SU-DHL-6 (cell line): ENCODE measurements at regions not wholly inside any gene's neighbourhood (a gene's known extent, or its start where the extent isn't known, plus 50 kb on each side); places are given as distances from the start of the nearest gene placed in this dataset.

Experiments
- H2AFZ ChIP-seq: fragments of 200-600 bp; sonication (generic); 2 replicates; pipeline ENCODE4 v1.6.1; 2014; ENCODE audit warnings: low read depth, mild to moderate bottlenecking, moderate library complexity, mixed read lengths, antibody characterized with exemption, low read length; ENCODE audit not compliant: severe bottlenecking
- H3F3A ChIP-seq: fragments of 200-600 bp; shearing (Covaris generic); 2 replicates; pipeline ENCODE4 v1.6.0; 2016; ENCODE audit warnings: antibody characterized with exemption, mild to moderate bottlenecking; ENCODE audit not compliant: insufficient read depth
- H3K27ac ChIP-seq: fragments of 200-600 bp; sonication (generic); 2 replicates; pipeline ENCODE4 v1.5.1; 2016; ENCODE audit warnings: low read depth, mild to moderate bottlenecking, low read length, moderate library complexity, mixed read lengths
- H3K27me3 ChIP-seq: fragments of 200-600 bp; sonication (generic), shearing (Covaris generic); 2 replicates; pipeline ENCODE4 v1.6.0; 2014; ENCODE audit warnings: mild to moderate bottlenecking, low read length
- H3K36me3 ChIP-seq: fragments of 200-600 bp; sonication (generic); 2 replicates; pipeline ENCODE4 v1.6.1; 2014; ENCODE audit warnings: mild to moderate bottlenecking, low read length, mixed read lengths
- H3K4me2 ChIP-seq: fragments of 300-600, 200-600 bp; shearing (Covaris generic), sonication (generic); 2 replicates; pipeline ENCODE4 v1.6.0; 2014; ENCODE audit warnings: low read length, low read depth, mild to moderate bottlenecking; ENCODE audit not compliant: poor library complexity, severe bottlenecking
- H3K4me3 ChIP-seq: fragments of 200-600 bp; sonication (generic); 2 replicates; pipeline ENCODE4 v1.5.1; 2014; ENCODE audit warnings: antibody characterized with exemption, low read length, mild to moderate bottlenecking, mixed read lengths; ENCODE audit not compliant: insufficient read depth, poor library complexity, severe bottlenecking
- H3K79me2 ChIP-seq: fragments of 200-600 bp; sonication (generic); 2 replicates; pipeline ENCODE4 v1.6.1; 2014; ENCODE audit warnings: mild to moderate bottlenecking, low read length, moderate library complexity; ENCODE audit not compliant: insufficient read depth
- H3K9ac ChIP-seq: fragments of 200-600 bp; sonication (generic); 2 replicates; pipeline ENCODE4 v1.7.0; 2014; ENCODE audit warnings: mild to moderate bottlenecking, low read length
- H3K9me2 ChIP-seq: fragments of 200-600 bp; sonication (generic); replicated peaks from 2 replicates; pipeline ENCODE4 v1.6.1; 2014; ENCODE audit warnings: low read length; ENCODE audit not compliant: insufficient read depth
- H3K9me3 ChIP-seq: fragments of 200-600 bp; sonication (generic); 2 replicates; pipeline ENCODE4 v1.6.1; 2014; ENCODE audit warnings: low read length, mixed read lengths; ENCODE audit not compliant: insufficient read depth
- H4K20me1 ChIP-seq: fragments of 200-600 bp; sonication (generic); 2 replicates; pipeline ENCODE4 v1.6.1; 2014; ENCODE audit warnings: low read depth, mild to moderate bottlenecking, antibody characterized with exemption, low read length, moderate library complexity, mixed read lengths
- CTCF ChIP-seq: fragments of 200-600 bp; sonication (generic); IDR thresholded peaks from one replicate; pipeline ENCODE4 v1.5.1; 2017; ENCODE audit warnings: antibody characterized with exemption, mild to moderate bottlenecking, low read length, moderate library complexity; ENCODE audit not compliant: insufficient read depth, poor library complexity, severe bottlenecking
- EZH2phosphoT487 ChIP-seq: fragments of 200-600 bp; sonication (generic), shearing (Covaris generic); conservative IDR thresholded peaks from 2 replicates; pipeline ENCODE4 v1.6.1; 2018; ENCODE audit warnings: mild to moderate bottlenecking, antibody characterized with exemption, low read length, moderate library complexity, mixed read lengths

GRCh38 chrX:145673841-145674240 is 143.8 kb upstream of the SLITRK2 start:
- H3K27me3 ChIP-seq = no peaks in the 10 kb centered on the region

GRCh38 chrX:145677109-145677817 is 140.4 kb upstream of the SLITRK2 start:
- H3K79me2 ChIP-seq = no peaks in the 10 kb centered on the region
- no peak overlapping the region for H3K4me2 ChIP-seq
- H3K9ac ChIP-seq = no peak overlapping the region
- H3K27ac ChIP-seq = no peak overlapping the region
- H3K36me3 ChIP-seq = no peaks in the 10 kb centered on the region
- no peaks in the 10 kb centered on the region for H3K27me3 ChIP-seq
- no peaks in the 10 kb centered on the region for H3K9me3 ChIP-seq
- no peaks in the 10 kb centered on the region for H4K20me1 ChIP-seq
- H3K4me3 ChIP-seq = no peak overlapping the region
- H2AFZ ChIP-seq = no peak overlapping the region
- H3F3A ChIP-seq = no peaks in the 10 kb centered on the region
- no peak for TF ChIP-seq CTCF
- TF ChIP-seq EZH2phosphoT487 = no peak
- no peaks in the 10 kb centered on the region for H3K9me2 ChIP-seq

More at GRCh38 chrX:145673841-145674240, 143.8 kb upstream of the SLITRK2 start:
- Histone ChIP-seq H3K4me3 (no peak overlapping the region), H3K36me3 (no peaks in the 10 kb centered on the region), H3K4me2 (no peak overlapping the region), H3K79me2 (no peaks in the 10 kb centered on the region), H2AFZ (no peak overlapping the region), H3F3A (no peaks in the 10 kb centered on the region), H3K9me2 (no peaks in the 10 kb centered on the region), H3K9me3 (no peaks in the 10 kb centered on the region), H3K9ac (no peak overlapping the region), H3K27ac (no peak overlapping the region), H4K20me1 (no peaks in the 10 kb centered on the region)
- TF ChIP-seq CTCF = no peak

- Histone ChIP-seq H3K36me3 (no peaks in the 10 kb centered on the region), H3K79me2 (no peaks in the 10 kb centered on the region), H3K9ac (no peak overlapping the region), H2AFZ (no peak overlapping the region), H3K27ac (no peak overlapping the region), H3K4me3 (no peak overlapping the region), H3K9me2 (no peaks in the 10 kb centered on the region), H3K9me3 (no peaks in the 10 kb centered on the region), H3K27me3 (no peaks in the 10 kb centered on the region), H3F3A (no peaks in the 10 kb centered on the region), H4K20me1 (no peaks in the 10 kb centered on the region), H3K4me2 (no peak overlapping the region)
- TF ChIP-seq CTCF (no peak), EZH2phosphoT487 (no peak)
These were observed 134.9 kb upstream of the SLITRK2 start for GRCh38 chrX:145682518-145683298.
